WTC11 (cell line): ENCODE measurements at regions not wholly inside any gene's neighbourhood (a gene's known extent, or its start where the extent isn't known, plus 50 kb on each side); places are given as distances from the start of the nearest gene placed in this dataset.

Experiments
- ATAC-seq: fragments of 200-7000 bp; cut with Tn5 transposase; 2 replicates; pipeline ENCODE4 v1.10.0; 2021; ENCODE audit warnings: mild to moderate bottlenecking, moderate library complexity
- CTCF ChIA-PET: fragments of 300-600 bp; sonication (Branson Sonifier 250); formaldehyde crosslinking; loops from one replicate; lab custom pipeline; 2021; ENCODE audit warnings: antibody characterized with exemption; lab: Charles Lee
- POLR2A ChIA-PET: fragments of 350-600 bp; sonication (Branson Sonifier 250); formaldehyde crosslinking; loops from one replicate; lab custom pipeline; 2021; ENCODE audit warnings: antibody characterized with exemption; lab: Charles Lee
- DNase-seq: peaks from one replicate; pipeline ENCODE4 v3.0.0; 2021; ENCODE audit warnings: low spot score
- H3K27ac Mint-ChIP-seq: 2 replicates; pipeline ENCODE4 v1.8.0; 2021; ENCODE audit warnings: mixed read lengths
- H3K27me3 Mint-ChIP-seq: 2 replicates; pipeline ENCODE4 v1.8.0; 2021; ENCODE audit warnings: low read depth, mild to moderate bottlenecking, moderate library complexity, mixed read lengths
- H3K36me3 Mint-ChIP-seq: 2 replicates; pipeline ENCODE4 v1.8.0; 2021; ENCODE audit warnings: mixed read lengths
- H3K4me1 Mint-ChIP-seq: 2 replicates; pipeline ENCODE4 v1.8.0; 2022; ENCODE audit warnings: mixed read lengths
- H3K4me3 Mint-ChIP-seq: 2 replicates; pipeline ENCODE4 v1.8.0; 2021; ENCODE audit warnings: mild to moderate bottlenecking, moderate library complexity, mixed read lengths
- H3K9me3 Mint-ChIP-seq: 2 replicates; pipeline ENCODE4 v1.8.0; 2021; ENCODE audit warnings: mixed read lengths
- E2F4 ChIP-seq: sonication (generic); formaldehyde crosslinking; IDR thresholded peaks from 2 replicates; pipeline ENCODE4 v1.8.1; 2022; ENCODE audit warnings: low read depth, mild to moderate bottlenecking, moderate library complexity, missing genetic modification reagents, borderline replicate concordance
- EMX1 ChIP-seq: fragments of 250-450 bp; sonication (Bioruptor Pico); IDR thresholded peaks from 2 replicates; pipeline ENCODE4 v1.8.0; 2021; ENCODE audit warnings: mild to moderate bottlenecking
- MLX ChIP-seq: sonication (generic); formaldehyde crosslinking; IDR thresholded peaks from 2 replicates; pipeline ENCODE4 v1.8.1; 2023; ENCODE audit warnings: mild to moderate bottlenecking, missing genetic modification reagents, moderate library complexity
- NFATC4 ChIP-seq: fragments of 250-450 bp; sonication (Bioruptor Pico); IDR thresholded peaks from 2 replicates; pipeline ENCODE4 v1.9.0; 2021; ENCODE audit warnings: mild to moderate bottlenecking
- NFYB ChIP-seq: sonication (generic); formaldehyde crosslinking; conservative IDR thresholded peaks from 2 replicates; pipeline ENCODE4 v1.8.0; 2022; ENCODE audit warnings: low read depth, missing genetic modification reagents
- NR2C2 ChIP-seq: sonication (generic); formaldehyde crosslinking; IDR thresholded peaks from 2 replicates; pipeline ENCODE4 v1.8.0; 2022; ENCODE audit warnings: mild to moderate bottlenecking, missing genetic modification reagents
- OVOL2 ChIP-seq: fragments of 250-450 bp; sonication (Bioruptor Pico); IDR thresholded peaks from 2 replicates; pipeline ENCODE4 v1.9.0; 2021; ENCODE audit warnings: mild to moderate bottlenecking, borderline replicate concordance
- RORB ChIP-seq: fragments of 250-450 bp; sonication (Bioruptor Pico); IDR thresholded peaks from 2 replicates; pipeline ENCODE4 v1.9.0; 2021; ENCODE audit warnings: mild to moderate bottlenecking
- SMAD4 ChIP-seq: sonication (generic); formaldehyde crosslinking; IDR thresholded peaks from 2 replicates; pipeline ENCODE4 v1.8.0; 2022; ENCODE audit warnings: mild to moderate bottlenecking, missing genetic modification reagents
- TCF7 ChIP-seq: sonication (generic); formaldehyde crosslinking; IDR thresholded peaks from 2 replicates; pipeline ENCODE4 v1.8.0; 2022; ENCODE audit warnings: mild to moderate bottlenecking, low read depth, missing genetic modification reagents, moderate library complexity
- ZNF232 ChIP-seq: sonication (generic); formaldehyde crosslinking; IDR thresholded peaks from 2 replicates; pipeline ENCODE4 v1.8.0; 2022; ENCODE audit warnings: mild to moderate bottlenecking, missing genetic modification reagents
- ZNF317 ChIP-seq: sonication (generic); formaldehyde crosslinking; IDR thresholded peaks from 2 replicates; pipeline ENCODE4 v1.8.1; 2023; ENCODE audit warnings: low read depth, mild to moderate bottlenecking, moderate library complexity, missing genetic modification reagents, borderline replicate concordance
- ZNF532 ChIP-seq: fragments of 250-450 bp; sonication (Bioruptor Pico); IDR thresholded peaks from 2 replicates; pipeline ENCODE4 v1.9.0; 2021; ENCODE audit warnings: mild to moderate bottlenecking, borderline replicate concordance
- TF ChIP-seq, protein P1 (sequence below): sonication (generic); formaldehyde crosslinking; IDR thresholded peaks from 2 replicates; pipeline ENCODE4 v1.8.0; 2023; ENCODE audit warnings: missing genetic modification reagents, mild to moderate bottlenecking, borderline replicate concordance
- TF ChIP-seq, protein P2 (sequence below): sonication (generic); formaldehyde crosslinking; IDR thresholded peaks from 2 replicates; pipeline ENCODE4 v1.8.0; 2022; ENCODE audit warnings: missing genetic modification reagents
- TF ChIP-seq, protein P3 (sequence below): sonication (generic); formaldehyde crosslinking; conservative IDR thresholded peaks from 2 replicates; pipeline ENCODE4 v1.8.1; 2022; ENCODE audit warnings: mild to moderate bottlenecking, missing genetic modification reagents

GRCh38 chr5:103451261-103451660 is 111.3 kb downstream of the NUDT12 start:
- ATAC-seq, result no peak
- H3K27ac Mint-ChIP-seq, result no peak overlapping the region

GRCh38 chr5:103450333-103451061 is 112.1 kb downstream of the NUDT12 start:
- no peak overlapping the region for H3K4me3 Mint-ChIP-seq
- no peak overlapping the region for H3K27ac Mint-ChIP-seq
- H3K9me3 Mint-ChIP-seq, result no peaks in the 10 kb centered on the region
- ChIA-PET CTCF (no interaction called here), POLR2A (no interaction called here)
- no peak for DNase-seq
- ATAC-seq, result no peak
- no peaks in the 10 kb centered on the region for H3K36me3 Mint-ChIP-seq
- TF ChIP-seq, protein P1, sequence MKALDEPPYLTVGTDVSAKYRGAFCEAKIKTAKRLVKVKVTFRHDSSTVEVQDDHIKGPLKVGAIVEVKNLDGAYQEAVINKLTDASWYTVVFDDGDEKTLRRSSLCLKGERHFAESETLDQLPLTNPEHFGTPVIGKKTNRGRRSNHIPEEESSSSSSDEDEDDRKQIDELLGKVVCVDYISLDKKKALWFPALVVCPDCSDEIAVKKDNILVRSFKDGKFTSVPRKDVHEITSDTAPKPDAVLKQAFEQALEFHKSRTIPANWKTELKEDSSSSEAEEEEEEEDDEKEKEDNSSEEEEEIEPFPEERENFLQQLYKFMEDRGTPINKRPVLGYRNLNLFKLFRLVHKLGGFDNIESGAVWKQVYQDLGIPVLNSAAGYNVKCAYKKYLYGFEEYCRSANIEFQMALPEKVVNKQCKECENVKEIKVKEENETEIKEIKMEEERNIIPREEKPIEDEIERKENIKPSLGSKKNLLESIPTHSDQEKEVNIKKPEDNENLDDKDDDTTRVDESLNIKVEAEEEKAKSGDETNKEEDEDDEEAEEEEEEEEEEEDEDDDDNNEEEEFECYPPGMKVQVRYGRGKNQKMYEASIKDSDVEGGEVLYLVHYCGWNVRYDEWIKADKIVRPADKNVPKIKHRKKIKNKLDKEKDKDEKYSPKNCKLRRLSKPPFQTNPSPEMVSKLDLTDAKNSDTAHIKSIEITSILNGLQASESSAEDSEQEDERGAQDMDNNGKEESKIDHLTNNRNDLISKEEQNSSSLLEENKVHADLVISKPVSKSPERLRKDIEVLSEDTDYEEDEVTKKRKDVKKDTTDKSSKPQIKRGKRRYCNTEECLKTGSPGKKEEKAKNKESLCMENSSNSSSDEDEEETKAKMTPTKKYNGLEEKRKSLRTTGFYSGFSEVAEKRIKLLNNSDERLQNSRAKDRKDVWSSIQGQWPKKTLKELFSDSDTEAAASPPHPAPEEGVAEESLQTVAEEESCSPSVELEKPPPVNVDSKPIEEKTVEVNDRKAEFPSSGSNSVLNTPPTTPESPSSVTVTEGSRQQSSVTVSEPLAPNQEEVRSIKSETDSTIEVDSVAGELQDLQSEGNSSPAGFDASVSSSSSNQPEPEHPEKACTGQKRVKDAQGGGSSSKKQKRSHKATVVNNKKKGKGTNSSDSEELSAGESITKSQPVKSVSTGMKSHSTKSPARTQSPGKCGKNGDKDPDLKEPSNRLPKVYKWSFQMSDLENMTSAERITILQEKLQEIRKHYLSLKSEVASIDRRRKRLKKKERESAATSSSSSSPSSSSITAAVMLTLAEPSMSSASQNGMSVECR (CRISPR knock-in tag), result no peak
- TF ChIP-seq, protein P2, sequence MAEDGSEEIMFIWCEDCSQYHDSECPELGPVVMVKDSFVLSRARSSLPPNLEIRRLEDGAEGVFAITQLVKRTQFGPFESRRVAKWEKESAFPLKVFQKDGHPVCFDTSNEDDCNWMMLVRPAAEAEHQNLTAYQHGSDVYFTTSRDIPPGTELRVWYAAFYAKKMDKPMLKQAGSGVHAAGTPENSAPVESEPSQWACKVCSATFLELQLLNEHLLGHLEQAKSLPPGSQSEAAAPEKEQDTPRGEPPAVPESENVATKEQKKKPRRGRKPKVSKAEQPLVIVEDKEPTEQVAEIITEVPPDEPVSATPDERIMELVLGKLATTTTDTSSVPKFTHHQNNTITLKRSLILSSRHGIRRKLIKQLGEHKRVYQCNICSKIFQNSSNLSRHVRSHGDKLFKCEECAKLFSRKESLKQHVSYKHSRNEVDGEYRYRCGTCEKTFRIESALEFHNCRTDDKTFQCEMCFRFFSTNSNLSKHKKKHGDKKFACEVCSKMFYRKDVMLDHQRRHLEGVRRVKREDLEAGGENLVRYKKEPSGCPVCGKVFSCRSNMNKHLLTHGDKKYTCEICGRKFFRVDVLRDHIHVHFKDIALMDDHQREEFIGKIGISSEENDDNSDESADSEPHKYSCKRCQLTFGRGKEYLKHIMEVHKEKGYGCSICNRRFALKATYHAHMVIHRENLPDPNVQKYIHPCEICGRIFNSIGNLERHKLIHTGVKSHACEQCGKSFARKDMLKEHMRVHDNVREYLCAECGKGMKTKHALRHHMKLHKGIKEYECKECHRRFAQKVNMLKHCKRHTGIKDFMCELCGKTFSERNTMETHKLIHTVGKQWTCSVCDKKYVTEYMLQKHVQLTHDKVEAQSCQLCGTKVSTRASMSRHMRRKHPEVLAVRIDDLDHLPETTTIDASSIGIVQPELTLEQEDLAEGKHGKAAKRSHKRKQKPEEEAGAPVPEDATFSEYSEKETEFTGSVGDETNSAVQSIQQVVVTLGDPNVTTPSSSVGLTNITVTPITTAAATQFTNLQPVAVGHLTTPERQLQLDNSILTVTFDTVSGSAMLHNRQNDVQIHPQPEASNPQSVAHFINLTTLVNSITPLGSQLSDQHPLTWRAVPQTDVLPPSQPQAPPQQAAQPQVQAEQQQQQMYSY (CRISPR knock-in tag), result no peak
- H3K4me1 Mint-ChIP-seq, result peaks cover 15% of the 10 kb centered on the region
- H3K27me3 Mint-ChIP-seq, result no peaks in the 10 kb centered on the region; the same call in 1 of the 2 replicates

More at GRCh38 chr5:103451261-103451660, 111.3 kb downstream of the NUDT12 start:
- H3K27me3 Mint-ChIP-seq, result no peaks in the 10 kb centered on the region; the same call in 1 of the 2 replicates
- no peaks in the 10 kb centered on the region for H3K36me3 Mint-ChIP-seq
- no peaks in the 10 kb centered on the region for H3K9me3 Mint-ChIP-seq
- no peak for DNase-seq
- H3K4me1 Mint-ChIP-seq, result peaks cover 11% of the 10 kb centered on the region
- H3K4me3 Mint-ChIP-seq, result no peak overlapping the region
- TF ChIP-seq RORB (no peak), EMX1 (CRISPR knock-in tag) (no peak)
- ChIA-PET CTCF (no interaction called here), POLR2A (no interaction called here)

- H3K36me3 Mint-ChIP-seq, result no peaks in the 10 kb centered on the region
- H3K4me3 Mint-ChIP-seq, result no peak overlapping the region
- no peak overlapping the region for H3K27ac Mint-ChIP-seq
- no peak for TF ChIP-seq OVOL2
- no peak for TF ChIP-seq ZNF317 (CRISPR knock-in tag)
- no peak for TF ChIP-seq TCF7 (CRISPR knock-in tag)
- TF ChIP-seq, protein P3, sequence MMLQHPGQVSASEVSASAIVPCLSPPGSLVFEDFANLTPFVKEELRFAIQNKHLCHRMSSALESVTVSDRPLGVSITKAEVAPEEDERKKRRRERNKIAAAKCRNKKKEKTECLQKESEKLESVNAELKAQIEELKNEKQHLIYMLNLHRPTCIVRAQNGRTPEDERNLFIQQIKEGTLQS (CRISPR knock-in tag), result no peak
- no peak for TF ChIP-seq ZNF532 (CRISPR knock-in tag)
- TF ChIP-seq SMAD4, result no peak
- TF ChIP-seq NFATC4 (CRISPR knock-in tag), result no peak
- TF ChIP-seq ZNF232 (CRISPR knock-in tag), result no peak
- TF ChIP-seq E2F4, result no peak
- TF ChIP-seq NFYB (CRISPR knock-in tag), result no peak
- TF ChIP-seq MLX (CRISPR knock-in tag), result no peak
- no peak for TF ChIP-seq NR2C2
Observed at GRCh38 chr5:103446813-103447212, 115.8 kb downstream of the NUDT12 start.

More at GRCh38 chr5:103446813-103447212, 115.8 kb downstream of the NUDT12 start:
- ATAC-seq (no peak), DNase-seq (no peak)
- Mint-ChIP-seq H3K9me3 (peaks cover 10% of the 10 kb centered on the region), H3K4me1 (peaks cover 23% of the 10 kb centered on the region), H3K27me3 (no peaks in the 10 kb centered on the region)
- POLR2A ChIA-PET, result no interaction called here
- CTCF ChIA-PET, result interaction anchor here (0.5 kb wide), 1 partner anchor 54 kb away, joined by 3 read pairs; no protein-coding TSS in a partner anchor
